ENCODE measurements at regions not wholly inside any gene's neighbourhood (a gene's known extent, or its start where the extent isn't known, plus 50 kb on each side); places are given as distances from the start of the nearest gene placed in this dataset.
"Not testable (repeated sequence)": the region's sequence is repeated elsewhere in the genome, so short reads cannot be mapped to it uniquely, and the experiment has no call there.

DNA sequence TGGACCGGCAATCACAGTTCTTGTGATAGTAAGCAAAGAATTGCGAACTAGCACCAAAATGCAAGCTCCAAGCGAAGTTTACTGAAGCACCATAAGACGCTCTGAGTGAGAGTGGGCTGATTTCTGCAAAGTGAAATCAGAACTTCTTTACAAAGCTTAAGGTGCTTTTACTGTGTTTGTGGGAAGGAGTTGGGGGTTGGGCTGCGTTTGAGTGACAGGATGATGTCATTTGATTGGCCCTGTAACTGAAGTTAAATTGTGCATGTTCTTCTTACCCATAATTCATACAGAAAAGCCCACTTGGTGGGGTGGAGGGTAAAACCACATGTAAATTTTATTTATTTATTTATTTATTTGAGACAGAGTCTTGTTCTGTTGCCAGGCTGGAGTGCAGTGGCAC, 970.6 kb upstream of the CDH18 start:
- Histone ChIP-seq H3K36me3 (ENCODE audit: control insufficient read depth, insufficient read depth, low read length) (no peaks in the 10 kb centered on the region), H3K27me3 (ENCODE audit: control insufficient read depth, insufficient read depth, low read length) (no peaks in the 10 kb centered on the region), H3K9ac (ENCODE audit: low read length) (no peak overlapping the region), H3K4me1 (ENCODE audit: control insufficient read depth, insufficient read depth, low read length) (no peaks in the 10 kb centered on the region), H3K4me3 (ENCODE audit: low read length) (no peak overlapping the region), H3K27ac (ENCODE audit: low read depth, low read length) (no peak overlapping the region)

DNA sequence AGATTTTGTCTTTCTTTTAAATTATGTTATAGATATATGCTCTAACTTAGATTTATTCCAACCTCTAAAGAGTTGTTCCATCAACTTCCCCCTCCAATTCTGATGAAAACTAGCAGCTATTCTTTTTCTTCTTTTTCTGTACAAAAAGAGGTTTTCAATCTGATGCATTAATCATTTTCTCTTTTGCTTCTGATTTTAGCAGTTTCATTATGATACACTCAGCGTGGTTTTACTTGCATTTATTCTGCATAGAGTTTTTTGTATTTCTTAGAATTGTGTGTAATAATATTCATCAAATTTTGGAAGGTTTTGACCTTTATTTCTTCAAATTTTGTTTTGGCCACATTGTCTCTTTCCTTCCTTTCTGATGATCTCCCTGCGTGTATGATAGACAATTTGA, 968.1 kb upstream of the CDH18 start:
- Histone ChIP-seq H3K36me3 (ENCODE audit: control insufficient read depth, insufficient read depth, low read length) (no peaks in the 10 kb centered on the region), H3K27me3 (ENCODE audit: control insufficient read depth, insufficient read depth, low read length) (no peaks in the 10 kb centered on the region), H3K27ac (ENCODE audit: low read depth, low read length) (no peak overlapping the region), H3K9ac (ENCODE audit: low read length) (no peak overlapping the region), H3K4me1 (ENCODE audit: control insufficient read depth, insufficient read depth, low read length) (no peaks in the 10 kb centered on the region), H3K4me3 (ENCODE audit: low read length) (no peak overlapping the region)

- no peaks in the 10 kb centered on the region for H3K4me1 ChIP-seq (ENCODE audit: control insufficient read depth, insufficient read depth, low read length)
- H3K27me3 ChIP-seq (ENCODE audit: control insufficient read depth, insufficient read depth, low read length): no peaks in the 10 kb centered on the region
- H3K27ac ChIP-seq (ENCODE audit: low read depth, low read length): no peak overlapping the region
- H3K4me3 ChIP-seq (ENCODE audit: low read length): no peak overlapping the region
- no peak overlapping the region for H3K9ac ChIP-seq (ENCODE audit: low read length)
- H3K36me3 ChIP-seq (ENCODE audit: control insufficient read depth, insufficient read depth, low read length): no peaks in the 10 kb centered on the region
These were observed 961.6 kb upstream of the CDH18 start for GRCh38 chr5:20949636-20950035.

DNA sequence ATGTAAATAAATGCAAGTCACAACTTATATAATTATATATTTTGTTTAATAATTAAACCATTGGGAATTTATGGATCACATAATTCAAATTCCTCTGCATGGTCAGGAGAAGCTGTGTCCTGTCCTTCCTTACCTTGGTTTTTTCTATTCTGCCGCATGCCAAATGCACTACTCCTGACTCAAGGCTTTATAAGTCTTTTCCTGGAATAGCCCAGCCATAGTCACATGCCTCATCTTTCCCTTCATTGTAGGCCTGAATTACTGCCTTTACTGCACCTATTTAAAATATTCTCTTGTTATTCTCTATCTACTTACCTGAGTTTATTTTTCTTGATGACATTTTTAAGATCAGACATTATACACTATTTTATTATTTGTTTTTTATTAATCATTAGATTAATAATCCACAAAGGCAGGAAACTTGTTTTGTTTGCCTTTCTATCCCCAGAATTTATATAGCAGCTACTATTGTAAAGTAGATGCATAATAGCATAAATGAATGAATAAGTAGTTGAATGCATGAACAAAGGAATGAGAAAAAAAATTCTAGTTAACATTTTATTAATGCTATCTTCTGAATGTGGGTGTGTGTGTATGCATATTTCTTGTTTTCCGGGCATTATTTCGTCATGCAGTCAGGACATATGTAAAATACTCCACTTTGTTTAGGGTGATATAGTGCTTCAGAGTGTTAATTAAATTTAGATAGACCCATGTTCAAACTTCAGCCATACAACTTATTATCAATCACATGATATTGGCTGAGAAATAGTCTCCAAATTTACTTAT, 955.4 kb upstream of the CDH18 start:
- not testable (repeated sequence) for H3K27ac ChIP-seq (ENCODE audit: low read depth, low read length); H3K4me1 ChIP-seq (ENCODE audit: control insufficient read depth, insufficient read depth, low read length); H3K4me3 ChIP-seq (ENCODE audit: low read length); H3K36me3 ChIP-seq (ENCODE audit: control insufficient read depth, insufficient read depth, low read length); H3K9ac ChIP-seq (ENCODE audit: low read length); H3K27me3 ChIP-seq (ENCODE audit: control insufficient read depth, insufficient read depth, low read length)

DNA sequence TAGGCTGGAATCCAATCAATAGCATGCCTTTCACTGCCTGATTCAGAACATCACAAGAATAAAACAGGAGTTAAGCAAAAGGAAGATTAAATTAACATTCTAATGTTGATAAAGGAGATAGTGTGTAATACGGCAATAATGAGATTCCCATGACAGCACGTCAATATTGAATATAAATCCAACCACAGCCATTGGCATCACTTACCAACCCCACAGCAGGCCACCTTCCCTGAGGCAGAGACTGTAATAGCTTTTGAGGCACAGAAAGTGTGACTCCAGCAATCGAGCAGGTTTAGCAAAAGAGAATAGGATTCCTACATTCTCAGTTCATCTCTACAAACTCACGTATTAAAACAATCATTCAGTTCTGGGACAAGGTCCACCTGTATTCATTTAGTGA, 954.6 kb upstream of the CDH18 start:
- H3K36me3 ChIP-seq (ENCODE audit: control insufficient read depth, insufficient read depth, low read length); H3K27me3 ChIP-seq (ENCODE audit: control insufficient read depth, insufficient read depth, low read length); H3K9ac ChIP-seq (ENCODE audit: low read length); H3K4me3 ChIP-seq (ENCODE audit: low read length); H3K4me1 ChIP-seq (ENCODE audit: control insufficient read depth, insufficient read depth, low read length); H3K27ac ChIP-seq (ENCODE audit: low read depth, low read length): not testable (repeated sequence)

- H3K4me1 ChIP-seq (ENCODE audit: control insufficient read depth, insufficient read depth, low read length); H3K9ac ChIP-seq (ENCODE audit: low read length); H3K36me3 ChIP-seq (ENCODE audit: control insufficient read depth, insufficient read depth, low read length); H3K27ac ChIP-seq (ENCODE audit: low read depth, low read length); H3K27me3 ChIP-seq (ENCODE audit: control insufficient read depth, insufficient read depth, low read length); H3K4me3 ChIP-seq (ENCODE audit: low read length): not testable (repeated sequence)
These were observed 952.8 kb upstream of the CDH18 start for GRCh38 chr5:20940786-20941185.

- not testable (repeated sequence) for H3K27me3 ChIP-seq (ENCODE audit: control insufficient read depth, insufficient read depth, low read length); H3K9ac ChIP-seq (ENCODE audit: low read length); H3K4me1 ChIP-seq (ENCODE audit: control insufficient read depth, insufficient read depth, low read length); H3K4me3 ChIP-seq (ENCODE audit: low read length); H3K36me3 ChIP-seq (ENCODE audit: control insufficient read depth, insufficient read depth, low read length); H3K27ac ChIP-seq (ENCODE audit: low read depth, low read length)
These were observed 902.9 kb upstream of the CDH18 start for GRCh38 chr5:20890936-20891335.

DNA sequence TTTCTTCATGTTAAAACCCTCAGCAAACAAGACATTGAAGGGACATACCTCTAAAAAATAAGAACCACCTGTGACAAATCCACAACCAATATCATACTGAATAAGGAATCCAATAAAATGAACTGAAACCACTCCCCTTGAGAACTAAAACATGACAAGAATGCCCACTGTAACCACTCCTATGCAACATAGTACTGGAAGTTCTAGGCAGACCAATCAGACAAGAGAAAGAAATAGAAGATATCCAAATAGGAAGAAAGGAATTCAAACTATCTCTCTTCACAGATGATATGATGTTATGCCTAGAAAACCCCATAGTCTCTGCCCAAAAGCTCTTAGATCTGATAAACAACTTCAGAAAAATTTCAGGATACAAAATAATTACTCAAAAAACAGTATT, 887.7 kb upstream of the CDH18 start:
- H3K9ac ChIP-seq (ENCODE audit: low read length); H3K4me1 ChIP-seq (ENCODE audit: control insufficient read depth, insufficient read depth, low read length); H3K4me3 ChIP-seq (ENCODE audit: low read length); H3K36me3 ChIP-seq (ENCODE audit: control insufficient read depth, insufficient read depth, low read length); H3K27ac ChIP-seq (ENCODE audit: low read depth, low read length); H3K27me3 ChIP-seq (ENCODE audit: control insufficient read depth, insufficient read depth, low read length): not testable (repeated sequence)

DNA sequence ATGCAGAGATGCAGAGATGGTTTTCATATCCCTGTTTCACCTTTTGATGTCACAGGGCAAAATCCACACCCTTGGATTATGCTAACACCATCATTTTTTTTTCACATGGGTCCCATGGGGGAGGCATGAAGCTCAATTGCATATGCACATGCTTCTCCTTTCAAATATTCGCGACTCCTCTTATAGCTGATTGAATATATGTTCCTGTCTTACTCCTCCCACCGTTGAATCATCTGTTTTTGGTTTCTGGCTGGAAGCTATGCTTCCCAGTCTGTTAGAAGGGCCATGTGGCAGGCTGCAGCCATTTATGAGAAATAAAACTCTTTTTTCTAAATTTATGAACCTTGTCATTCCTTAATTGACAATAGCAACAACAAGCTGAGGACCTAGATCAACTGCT, 877.9 kb upstream of the CDH18 start:
- H3K27ac ChIP-seq (ENCODE audit: low read depth, low read length); H3K4me3 ChIP-seq (ENCODE audit: low read length); H3K9ac ChIP-seq (ENCODE audit: low read length); H3K27me3 ChIP-seq (ENCODE audit: control insufficient read depth, insufficient read depth, low read length); H3K4me1 ChIP-seq (ENCODE audit: control insufficient read depth, insufficient read depth, low read length); H3K36me3 ChIP-seq (ENCODE audit: control insufficient read depth, insufficient read depth, low read length): not testable (repeated sequence)

DNA sequence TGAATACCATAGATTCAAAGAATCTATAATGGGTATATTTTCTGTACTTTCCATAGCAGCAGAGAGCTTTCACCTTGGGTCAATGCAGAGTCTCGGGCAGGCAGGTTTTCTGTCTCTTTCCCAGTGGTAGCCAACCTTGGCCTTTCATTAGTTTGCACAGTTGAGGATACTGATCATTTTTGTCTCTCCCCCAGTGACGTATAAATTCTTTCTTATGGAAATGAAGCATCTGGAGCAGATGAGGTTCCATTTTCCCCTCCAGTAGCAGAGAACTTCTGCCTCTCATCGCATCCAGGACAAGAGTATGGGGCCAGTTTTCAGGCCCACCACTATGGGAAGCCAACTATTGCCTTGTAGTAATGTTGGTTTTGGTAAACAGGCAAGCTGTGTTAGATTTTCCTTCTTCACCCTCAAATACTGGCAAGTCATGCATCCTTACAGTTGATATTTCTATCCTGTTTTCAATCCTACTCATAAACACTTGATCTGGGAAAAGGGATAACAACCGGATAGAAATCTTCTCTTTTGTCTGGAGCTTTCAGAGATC, 845.2 kb upstream of the CDH18 start:
- no peaks in the 10 kb centered on the region for H3K4me1 ChIP-seq (ENCODE audit: control insufficient read depth, insufficient read depth, low read length)
- no peak overlapping the region for H3K9ac ChIP-seq (ENCODE audit: low read length)
- no peaks in the 10 kb centered on the region for H3K36me3 ChIP-seq (ENCODE audit: control insufficient read depth, insufficient read depth, low read length)
- no peak overlapping the region for H3K4me3 ChIP-seq (ENCODE audit: low read length)
- H3K27ac ChIP-seq (ENCODE audit: low read depth, low read length): no peak overlapping the region
- H3K27me3 ChIP-seq (ENCODE audit: control insufficient read depth, insufficient read depth, low read length): no peaks in the 10 kb centered on the region

GRCh38 chr5:20832204-20833080, 844.4 kb upstream of the CDH18 start:
- H3K4me3 ChIP-seq (ENCODE audit: low read length): no peak overlapping the region
- no peaks in the 10 kb centered on the region for H3K27me3 ChIP-seq (ENCODE audit: control insufficient read depth, insufficient read depth, low read length)
- no peaks in the 10 kb centered on the region for H3K36me3 ChIP-seq (ENCODE audit: control insufficient read depth, insufficient read depth, low read length)
- H3K4me1 ChIP-seq (ENCODE audit: control insufficient read depth, insufficient read depth, low read length): no peaks in the 10 kb centered on the region
- H3K27ac ChIP-seq (ENCODE audit: low read depth, low read length): no peak overlapping the region
- H3K9ac ChIP-seq (ENCODE audit: low read length): no peak overlapping the region

- not testable (repeated sequence) for H3K9ac ChIP-seq (ENCODE audit: low read length); H3K36me3 ChIP-seq (ENCODE audit: control insufficient read depth, insufficient read depth, low read length); H3K4me1 ChIP-seq (ENCODE audit: control insufficient read depth, insufficient read depth, low read length); H3K27ac ChIP-seq (ENCODE audit: low read depth, low read length); H3K27me3 ChIP-seq (ENCODE audit: control insufficient read depth, insufficient read depth, low read length); H3K4me3 ChIP-seq (ENCODE audit: low read length)
These were observed 838.0 kb upstream of the CDH18 start for GRCh38 chr5:20825951-20826350.

Measured in rectal smooth muscle tissue (tissue), 1 donor.